Activated B cell treated with CpG ODN at 0.5 μM for 24 hours (primary cell): ENCODE measurements at regions not wholly inside any gene's neighbourhood (a gene's known extent, or its start where the extent isn't known, plus 50 kb on each side); places are given as distances from the start of the nearest gene placed in this dataset.

Source experiments
- ATAC-seq: fragments of 200-7000 bp; cut with Tn5 transposase; one replicate; pipeline ENCODE4 v1.10.0; 2021; ENCODE audit warnings: low read depth, mild to moderate bottlenecking, moderate library complexity
- CTCF ChIA-PET: fragments of 350-600 bp; sonication (Branson Sonifier 250); formaldehyde crosslinking; loops from one replicate; lab custom pipeline; 2021; ENCODE audit warnings: antibody characterized with exemption; lab: Charles Lee
- POLR2A ChIA-PET: fragments of 350-600 bp; sonication (Branson Sonifier 250); formaldehyde crosslinking; loops from one replicate; lab custom pipeline; 2021; ENCODE audit warnings: antibody characterized with exemption; lab: Charles Lee
- DNase-seq: peaks from one replicate; pipeline ENCODE4 v3.0.0; 2022
- H3K27ac Mint-ChIP-seq: one replicate; pipeline ENCODE4 v1.8.0; 2020; ENCODE audit warnings: mixed read lengths
- H3K27me3 Mint-ChIP-seq: one replicate; pipeline ENCODE4 v1.8.0; 2021; ENCODE audit warnings: mixed read lengths
- H3K36me3 Mint-ChIP-seq: one replicate; pipeline ENCODE4 v1.8.0; 2021; ENCODE audit warnings: low read depth, mixed read lengths
- H3K4me1 Mint-ChIP-seq: one replicate; pipeline ENCODE4 v1.8.0; 2021; ENCODE audit warnings: mixed read lengths
- H3K4me3 Mint-ChIP-seq: one replicate; pipeline ENCODE4 v1.8.0; 2020; ENCODE audit warnings: mild to moderate bottlenecking, mixed read lengths
- H3K9me3 Mint-ChIP-seq: one replicate; pipeline ENCODE4 v1.8.0; 2020; ENCODE audit warnings: mixed read lengths
- intact Hi-C: fragments of 100-400 bp; cut with micrococcal nuclease; formaldehyde crosslinking; loops from one replicate; pipeline ENCODE4 v1.15.1; 2024
- TF ChIP-seq, protein P1 (sequence below): fragments of 200-600 bp; IDR thresholded peaks from one replicate; pipeline ENCODE4 v1.8.0; 2022; ENCODE audit warnings: antibody characterized with exemption, mild to moderate bottlenecking

DNA sequence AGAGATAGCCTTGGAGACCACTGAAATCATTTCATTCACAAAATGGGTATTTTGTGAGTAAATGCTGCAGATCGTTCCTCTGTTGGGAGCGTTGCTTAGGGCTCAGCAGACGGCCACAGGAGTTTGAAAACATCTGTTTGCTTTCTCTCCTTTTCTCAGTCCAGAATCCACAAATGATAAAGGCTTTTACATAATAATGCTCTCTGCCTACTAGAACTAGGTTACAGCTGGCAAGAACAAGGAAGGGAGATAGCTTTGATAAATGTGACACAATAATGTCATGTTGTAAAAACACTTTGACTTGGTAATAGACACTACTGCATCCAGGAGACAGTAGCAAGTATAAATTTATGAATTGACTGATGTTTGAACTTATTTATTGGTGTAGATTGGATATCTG lies 1072.4 kb upstream of the CDH6 start:
- no peaks in the 10 kb centered on the region for H3K4me1 Mint-ChIP-seq
- DNase-seq (no peak), ATAC-seq (no peak)
- H3K9me3 Mint-ChIP-seq: peaks cover 10% of the 10 kb centered on the region
- H3K27ac Mint-ChIP-seq: no peak overlapping the region
- CTCF ChIA-PET: no interaction called here
- TF ChIP-seq, protein P1, sequence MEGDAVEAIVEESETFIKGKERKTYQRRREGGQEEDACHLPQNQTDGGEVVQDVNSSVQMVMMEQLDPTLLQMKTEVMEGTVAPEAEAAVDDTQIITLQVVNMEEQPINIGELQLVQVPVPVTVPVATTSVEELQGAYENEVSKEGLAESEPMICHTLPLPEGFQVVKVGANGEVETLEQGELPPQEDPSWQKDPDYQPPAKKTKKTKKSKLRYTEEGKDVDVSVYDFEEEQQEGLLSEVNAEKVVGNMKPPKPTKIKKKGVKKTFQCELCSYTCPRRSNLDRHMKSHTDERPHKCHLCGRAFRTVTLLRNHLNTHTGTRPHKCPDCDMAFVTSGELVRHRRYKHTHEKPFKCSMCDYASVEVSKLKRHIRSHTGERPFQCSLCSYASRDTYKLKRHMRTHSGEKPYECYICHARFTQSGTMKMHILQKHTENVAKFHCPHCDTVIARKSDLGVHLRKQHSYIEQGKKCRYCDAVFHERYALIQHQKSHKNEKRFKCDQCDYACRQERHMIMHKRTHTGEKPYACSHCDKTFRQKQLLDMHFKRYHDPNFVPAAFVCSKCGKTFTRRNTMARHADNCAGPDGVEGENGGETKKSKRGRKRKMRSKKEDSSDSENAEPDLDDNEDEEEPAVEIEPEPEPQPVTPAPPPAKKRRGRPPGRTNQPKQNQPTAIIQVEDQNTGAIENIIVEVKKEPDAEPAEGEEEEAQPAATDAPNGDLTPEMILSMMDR: no peak
- no peaks in the 10 kb centered on the region for H3K27me3 Mint-ChIP-seq
- intact Hi-C loops: no loop called here
- POLR2A ChIA-PET: no interaction called here
- no peak overlapping the region for H3K4me3 Mint-ChIP-seq
- no peaks in the 10 kb centered on the region for H3K36me3 Mint-ChIP-seq

GRCh38 chr5:30117135-30117534 lies 1076.4 kb upstream of the CDH6 start:
- no peak for DNase-seq
- no peak overlapping the region for H3K4me3 Mint-ChIP-seq
- ChIA-PET CTCF (no interaction called here), POLR2A (no interaction called here)
- TF ChIP-seq, protein P1: no peak
- no peak for ATAC-seq
- no peak overlapping the region for H3K27ac Mint-ChIP-seq
- no peaks in the 10 kb centered on the region for H3K27me3 Mint-ChIP-seq
- H3K9me3 Mint-ChIP-seq: peaks cover 10% of the 10 kb centered on the region
- no peaks in the 10 kb centered on the region for H3K4me1 Mint-ChIP-seq
- intact Hi-C loops: no loop called here
- no peaks in the 10 kb centered on the region for H3K36me3 Mint-ChIP-seq

DNA sequence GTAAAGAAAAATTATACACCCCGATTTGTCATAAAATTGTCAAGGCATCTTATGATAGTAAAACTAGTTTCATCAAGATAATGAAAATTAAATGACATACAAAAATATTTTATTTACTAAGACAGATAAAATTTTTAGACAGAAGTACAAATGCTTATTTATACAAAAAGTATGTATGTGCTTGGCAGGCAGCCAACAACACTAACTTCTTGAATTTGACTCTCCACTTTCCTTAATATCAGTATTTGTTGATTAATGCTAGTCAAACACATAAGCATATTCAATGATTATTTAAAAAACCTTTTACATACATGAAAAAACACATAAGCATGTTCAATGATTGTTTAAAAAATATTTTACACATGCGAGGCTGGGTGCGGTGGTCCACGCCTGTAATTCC lies 1079.9 kb upstream of the CDH6 start:
- peaks cover 5% of the 10 kb centered on the region for H3K9me3 Mint-ChIP-seq

GRCh38 chr5:30112867-30113266 lies 1080.6 kb upstream of the CDH6 start:
- Mint-ChIP-seq H3K4me3 (no peak overlapping the region), H3K36me3 (no peaks in the 10 kb centered on the region), H3K4me1 (no peaks in the 10 kb centered on the region), H3K9me3 (peaks cover 10% of the 10 kb centered on the region), H3K27ac (no peak overlapping the region), H3K27me3 (no peaks in the 10 kb centered on the region)
- DNase-seq (no peak), ATAC-seq (no peak)
- POLR2A ChIA-PET: no interaction called here
- TF ChIP-seq, protein P1: no peak
- CTCF ChIA-PET: no interaction called here
- intact Hi-C loops: no loop called here

More for the DNA sequence above, 1079.9 kb upstream of the CDH6 start:
- DNase-seq: no peak
- intact Hi-C loops: no loop called here
- no peak overlapping the region for H3K4me3 Mint-ChIP-seq
- H3K36me3 Mint-ChIP-seq: no peaks in the 10 kb centered on the region
- no peak overlapping the region for H3K27ac Mint-ChIP-seq
- ChIA-PET POLR2A (no interaction called here), CTCF (no interaction called here)
- no peak for ATAC-seq
- H3K4me1 Mint-ChIP-seq: no peaks in the 10 kb centered on the region
- H3K27me3 Mint-ChIP-seq: no peaks in the 10 kb centered on the region
- TF ChIP-seq, protein P1: no peak

GRCh38 chr5:30108051-30108450 lies 1085.4 kb upstream of the CDH6 start:
- TF ChIP-seq, protein P1: no peak
- H3K9me3 Mint-ChIP-seq: peaks cover 8% of the 10 kb centered on the region
- intact Hi-C loops: no loop called here
- no peaks in the 10 kb centered on the region for H3K36me3 Mint-ChIP-seq
- no peak overlapping the region for H3K4me3 Mint-ChIP-seq
- no peak for DNase-seq
- ChIA-PET POLR2A (no interaction called here), CTCF (no interaction called here)
- no peaks in the 10 kb centered on the region for H3K4me1 Mint-ChIP-seq
- no peaks in the 10 kb centered on the region for H3K27me3 Mint-ChIP-seq
- H3K27ac Mint-ChIP-seq: no peak overlapping the region
- ATAC-seq: no peak
